Fibroblast of skin of scalp (primary cell): ENCODE measurements at regions not wholly inside any gene's neighbourhood (a gene's known extent, or its start where the extent isn't known, plus 50 kb on each side); places are given as distances from the start of the nearest gene placed in this dataset.
A peak's percentile ranks its signal among the peaks of the same experiment; 100 is the strongest.

ENCODE experiments used
- DNase-seq: peaks from one replicate; pipeline ENCODE4 v3.0.0-alpha.2; 2013

GRCh38 chr14:95466506-95466905 is 49.9 kb downstream of the SYNE3 start:
- no peak for DNase-seq

- DNase-seq, result no peak
These were observed 50.5 kb downstream of the SYNE3 start for GRCh38 chr14:95465936-95466335.

- DNase-seq, result no peak
These were observed 51.1 kb downstream of the SYNE3 start for GRCh38 chr14:95465358-95465757.

GRCh38 chr14:95464514-95464913 is 51.9 kb downstream of the SYNE3 start:
- no peak for DNase-seq

GRCh38 chr14:95464103-95464502 is 52.3 kb downstream of the SYNE3 start:
- DNase-seq, result no peak

GRCh38 chr14:95463171-95463901 is 53.1 kb downstream of the SYNE3 start:
- DNase-seq, result no peak

- no peak for DNase-seq
These were observed 54.0 kb downstream of the SYNE3 start for GRCh38 chr14:95462491-95462890.

- DNase-seq, result peak; percentile 88
These were observed 55.6 kb downstream of the SYNE3 start for GRCh38 chr14:95460647-95461478.

- peak; percentile 9 for DNase-seq
These were observed 57.5 kb downstream of the SYNE3 start for GRCh38 chr14:95458906-95459305.

GRCh38 chr14:95458459-95458858 is 58.0 kb downstream of the SYNE3 start:
- DNase-seq, result no peak

- no peak for DNase-seq
These were observed 60.2 kb downstream of the SYNE3 start for GRCh38 chr14:95456281-95456680.

- DNase-seq, result no peak
These were observed 61.2 kb downstream of the SYNE3 start for GRCh38 chr14:95455246-95455645.

GRCh38 chr14:95453713-95453980 is 62.8 kb downstream of the SYNE3 start:
- DNase-seq, result no peak

GRCh38 chr14:95452893-95453712 is 63.3 kb downstream of the SYNE3 start:
- DNase-seq, result no peak

- DNase-seq, result no peak
These were observed 64.1 kb downstream of the SYNE3 start for GRCh38 chr14:95452176-95452892.

GRCh38 chr14:95449131-95449530 is 67.3 kb downstream of the SYNE3 start:
- DNase-seq, result no peak

- DNase-seq, result no peak
These were observed 70.0 kb downstream of the SYNE3 start for GRCh38 chr14:95446470-95446869.

- DNase-seq, result no peak
These were observed 70.8 kb downstream of the SYNE3 start for GRCh38 chr14:95445676-95446075.

GRCh38 chr14:95445161-95445560 is 71.3 kb downstream of the SYNE3 start:
- no peak for DNase-seq

- DNase-seq, result no peak
These were observed 72.0 kb downstream of the SYNE3 start for GRCh38 chr14:95444132-95445129.

GRCh38 chr14:95442633-95443021 is 73.8 kb downstream of the SYNE3 start:
- DNase-seq, result peak; percentile 79
